BJ (cell line): ENCODE measurements at regions not wholly inside any gene's neighbourhood (a gene's known extent, or its start where the extent isn't known, plus 50 kb on each side); places are given as distances from the start of the nearest gene placed in this dataset.

Experiments
- CTCF ChIA-PET: fragments of 350-600 bp; formaldehyde crosslinking; extraction: SDS; loops from one replicate; lab custom pipeline; 2021; ENCODE audit warnings: antibody characterized with exemption, inconsistent platforms; lab: Yijun Ruan, JAX
- POLR2A ChIA-PET: fragments of 300-600 bp; sonication (Branson Sonifier 250); formaldehyde crosslinking; extraction: SDS; loops from one replicate; lab custom pipeline; 2021; ENCODE audit warnings: antibody characterized with exemption; lab: Charles Lee
- DNase-seq: peaks from one replicate; pipeline ENCODE4 v3.0.0-alpha.2; 2011; ENCODE audit warnings: low read depth
- H3K27me3 ChIP-seq: 2 replicates; pipeline ENCODE4 v1.6.0; 2011; ENCODE audit warnings: low read length; ENCODE audit not compliant: control insufficient read depth, insufficient read depth
- H3K36me3 ChIP-seq: 2 replicates; pipeline ENCODE4 v1.5.1; 2011; ENCODE audit warnings: low read length; ENCODE audit not compliant: control insufficient read depth, insufficient read depth
- H3K4me3 ChIP-seq: 2 replicates; pipeline ENCODE4 v1.5.1; 2011; ENCODE audit warnings: low read depth, mild to moderate bottlenecking, control low read depth, low read length
- CTCF ChIP-seq: IDR thresholded peaks from 2 replicates; pipeline ENCODE4 v1.5.1; 2011; ENCODE audit warnings: low read depth, mild to moderate bottlenecking, control low read depth, inconsistent platforms, low read length, moderate library complexity; ENCODE audit not compliant: insufficient read depth

- DNase-seq = no peak
- no peak for TF ChIP-seq CTCF
- POLR2A ChIA-PET = no interaction called here
- CTCF ChIA-PET = no interaction called here
- H3K27me3 ChIP-seq = no peaks in the 10 kb centered on the region
- no peak overlapping the region for H3K4me3 ChIP-seq
- no peaks in the 10 kb centered on the region for H3K36me3 ChIP-seq
These were observed 320.5 kb upstream of the TET2 start for GRCh38 chr4:104826171-104826570.

GRCh38 chr4:104829761-104830160, 316.9 kb upstream of the TET2 start:
- no peak for DNase-seq
- Histone ChIP-seq H3K4me3 (no peak overlapping the region), H3K36me3 (no peaks in the 10 kb centered on the region), H3K27me3 (no peaks in the 10 kb centered on the region)
- CTCF ChIA-PET = interaction anchor here (1.1 kb wide), 1 partner anchor 26 kb away, joined by 3 read pairs; no protein-coding TSS in a partner anchor
- POLR2A ChIA-PET = no interaction called here
- no peak for TF ChIP-seq CTCF

GRCh38 chr4:104848597-104849225, 298.0 kb upstream of the TET2 start:
- H3K27me3 ChIP-seq = no peaks in the 10 kb centered on the region
- H3K36me3 ChIP-seq = no peaks in the 10 kb centered on the region
- no peak overlapping the region for H3K4me3 ChIP-seq
- TF ChIP-seq CTCF = no peak
- ChIA-PET POLR2A (no interaction called here), CTCF (no interaction called here)
- no peak for DNase-seq

- TF ChIP-seq CTCF = no peak
- ChIA-PET POLR2A (no interaction called here), CTCF (interaction anchor here (0.8 to 2.2 kb wide), 4 partner anchors 8 to 15 kb away, joined by 3 to 7 read pairs (median 4); no protein-coding TSS in a partner anchor)
- DNase-seq = no peak
- no peak overlapping the region for H3K4me3 ChIP-seq
- H3K27me3 ChIP-seq = no peaks in the 10 kb centered on the region
- H3K36me3 ChIP-seq = no peaks in the 10 kb centered on the region
These were observed 287.0 kb upstream of the TET2 start for GRCh38 chr4:104859601-104860237.

- peak; percentile 3 for DNase-seq
- POLR2A ChIA-PET = no interaction called here
- CTCF ChIA-PET = interaction anchor here (0.6 to 2.2 kb wide), 6 partner anchors 9 to 34 kb away, joined by 3 to 7 read pairs (median 4); no protein-coding TSS in a partner anchor
- Histone ChIP-seq H3K4me3 (no peak overlapping the region), H3K27me3 (no peaks in the 10 kb centered on the region), H3K36me3 (no peaks in the 10 kb centered on the region)
- TF ChIP-seq CTCF = peak; percentile 76
These were observed 286.2 kb upstream of the TET2 start for GRCh38 chr4:104860238-104861123.
